OCI-LY1 (cell line): ENCODE measurements at regions not wholly inside any gene's neighbourhood (a gene's known extent, or its start where the extent isn't known, plus 50 kb on each side); places are given as distances from the start of the nearest gene placed in this dataset.

Source experiments
- H2AFZ ChIP-seq: fragments of 200-600 bp; sonication (generic), shearing (Covaris generic); 2 replicates; pipeline ENCODE4 v1.6.0; 2014; ENCODE audit warnings: antibody characterized with exemption, mild to moderate bottlenecking, low read length
- H3F3A ChIP-seq: fragments of 200-600 bp; sonication (generic), shearing (Covaris generic); 2 replicates; pipeline ENCODE4 v1.6.0; 2014; ENCODE audit warnings: mild to moderate bottlenecking, antibody characterized with exemption, low read length, moderate library complexity; ENCODE audit not compliant: insufficient read depth
- H3K27ac ChIP-seq: fragments of 200-600 bp; sonication (generic); 2 replicates; pipeline ENCODE4 v1.5.1; 2014; ENCODE audit warnings: low read length, mixed run types, mild to moderate bottlenecking, low read depth; ENCODE audit not compliant: poor library complexity, severe bottlenecking
- H3K27me3 ChIP-seq: fragments of 200-600 bp; sonication (generic); 2 replicates; pipeline ENCODE4 v1.6.0; 2014; ENCODE audit warnings: antibody characterized with exemption, mild to moderate bottlenecking, low read length, moderate library complexity; ENCODE audit not compliant: insufficient read depth
- H3K36me3 ChIP-seq: fragments of 200-600 bp; sonication (generic); 2 replicates; pipeline ENCODE4 v1.6.1; 2014; ENCODE audit warnings: mild to moderate bottlenecking, antibody characterized with exemption, low read length, moderate library complexity, mixed read lengths; ENCODE audit not compliant: insufficient read depth
- H3K4me1 ChIP-seq: fragments of 200-600 bp; sonication (generic); 2 replicates; pipeline ENCODE4 v1.5.1; 2014; ENCODE audit warnings: mild to moderate bottlenecking, low read length, moderate library complexity; ENCODE audit not compliant: insufficient read depth, severe bottlenecking
- H3K4me2 ChIP-seq: fragments of 200-600 bp; sonication (generic), shearing (Covaris generic); 2 replicates; pipeline ENCODE4 v1.6.1; 2014; ENCODE audit warnings: low read length
- H3K4me3 ChIP-seq: fragments of 200-600 bp; sonication (generic); 2 replicates; pipeline ENCODE4 v1.5.1; 2014; ENCODE audit warnings: low read length, low read depth, mild to moderate bottlenecking, mixed read lengths; ENCODE audit not compliant: poor library complexity, severe bottlenecking
- H3K79me2 ChIP-seq: fragments of 200-600 bp; shearing (Covaris generic); 2 replicates; pipeline ENCODE4 v1.6.1; 2016; ENCODE audit warnings: mixed run types, low read length, mixed read lengths; ENCODE audit not compliant: insufficient read depth
- H3K9ac ChIP-seq: fragments of 200-600 bp; sonication (generic), shearing (Covaris generic); 2 replicates; pipeline ENCODE4 v1.6.1; 2014; ENCODE audit warnings: mild to moderate bottlenecking, low read length, mixed read lengths
- H3K9me2 ChIP-seq: fragments of 200-600 bp; sonication (generic), shearing (Covaris generic); 2 replicates; pipeline ENCODE4 v1.6.1; 2014; ENCODE audit warnings: low read depth, mild to moderate bottlenecking, low read length, mixed read lengths
- H3K9me3 ChIP-seq: fragments of 200-600 bp; shearing (Covaris generic); 2 replicates; pipeline ENCODE4 v1.6.1; 2014; ENCODE audit warnings: low read length, mixed read lengths
- H4K20me1 ChIP-seq: fragments of 200-600 bp; sonication (generic), shearing (Covaris generic); 2 replicates; pipeline ENCODE4 v1.6.0; 2016; ENCODE audit warnings: mild to moderate bottlenecking, low read length; ENCODE audit not compliant: insufficient read depth
- EZH2 ChIP-seq: fragments of 200-600 bp; sonication (generic), shearing (Covaris generic); IDR thresholded peaks from 2 replicates; pipeline ENCODE4 v1.8.0; 2017; ENCODE audit warnings: borderline replicate concordance, mixed run types, mild to moderate bottlenecking, antibody characterized with exemption, low read length, moderate library complexity, mixed read lengths
- TF ChIP-seq, protein P1 (sequence below): fragments of 200-600 bp; sonication (generic), shearing (Covaris generic); IDR thresholded peaks from 2 replicates; pipeline ENCODE4 v1.5.1; 2017; ENCODE audit warnings: mild to moderate bottlenecking, antibody characterized with exemption, low read length, moderate library complexity, mixed read lengths

DNA sequence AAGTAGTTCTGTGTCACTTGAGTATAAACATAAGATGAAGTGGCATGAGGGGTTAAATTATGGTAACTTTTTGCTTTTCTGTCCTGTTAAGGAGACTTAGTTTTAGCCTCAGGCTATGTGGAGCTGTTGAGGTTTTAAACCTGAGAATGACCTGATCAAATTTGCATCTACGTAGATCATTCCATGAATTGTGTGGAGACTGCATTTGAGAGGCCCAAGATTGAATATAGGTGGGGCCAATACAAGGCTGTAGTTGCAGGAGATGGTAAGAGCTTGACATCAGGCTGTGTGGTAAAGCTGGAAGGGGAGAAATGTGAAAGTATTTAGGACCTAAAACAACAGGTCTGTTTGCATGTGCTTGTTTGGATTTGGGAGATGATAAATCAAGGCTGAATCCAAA, 249.5 kb downstream of the SLC16A7 start:
- Histone ChIP-seq H2AFZ (no peak overlapping the region), H4K20me1 (no peaks in the 10 kb centered on the region), H3K27me3 (no peaks in the 10 kb centered on the region), H3K9me2 (no peaks in the 10 kb centered on the region), H3K9ac (no peak overlapping the region), H3K4me1 (no peaks in the 10 kb centered on the region), H3F3A (no peaks in the 10 kb centered on the region), H3K27ac (no peak overlapping the region), H3K36me3 (no peaks in the 10 kb centered on the region), H3K4me3 (no peak overlapping the region), H3K4me2 (no peak overlapping the region), H3K79me2 (no peaks in the 10 kb centered on the region), H3K9me3 (no peaks in the 10 kb centered on the region)
- TF ChIP-seq EZH2, result no peak
- TF ChIP-seq, protein P1, sequence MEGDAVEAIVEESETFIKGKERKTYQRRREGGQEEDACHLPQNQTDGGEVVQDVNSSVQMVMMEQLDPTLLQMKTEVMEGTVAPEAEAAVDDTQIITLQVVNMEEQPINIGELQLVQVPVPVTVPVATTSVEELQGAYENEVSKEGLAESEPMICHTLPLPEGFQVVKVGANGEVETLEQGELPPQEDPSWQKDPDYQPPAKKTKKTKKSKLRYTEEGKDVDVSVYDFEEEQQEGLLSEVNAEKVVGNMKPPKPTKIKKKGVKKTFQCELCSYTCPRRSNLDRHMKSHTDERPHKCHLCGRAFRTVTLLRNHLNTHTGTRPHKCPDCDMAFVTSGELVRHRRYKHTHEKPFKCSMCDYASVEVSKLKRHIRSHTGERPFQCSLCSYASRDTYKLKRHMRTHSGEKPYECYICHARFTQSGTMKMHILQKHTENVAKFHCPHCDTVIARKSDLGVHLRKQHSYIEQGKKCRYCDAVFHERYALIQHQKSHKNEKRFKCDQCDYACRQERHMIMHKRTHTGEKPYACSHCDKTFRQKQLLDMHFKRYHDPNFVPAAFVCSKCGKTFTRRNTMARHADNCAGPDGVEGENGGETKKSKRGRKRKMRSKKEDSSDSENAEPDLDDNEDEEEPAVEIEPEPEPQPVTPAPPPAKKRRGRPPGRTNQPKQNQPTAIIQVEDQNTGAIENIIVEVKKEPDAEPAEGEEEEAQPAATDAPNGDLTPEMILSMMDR, result no peak

DNA sequence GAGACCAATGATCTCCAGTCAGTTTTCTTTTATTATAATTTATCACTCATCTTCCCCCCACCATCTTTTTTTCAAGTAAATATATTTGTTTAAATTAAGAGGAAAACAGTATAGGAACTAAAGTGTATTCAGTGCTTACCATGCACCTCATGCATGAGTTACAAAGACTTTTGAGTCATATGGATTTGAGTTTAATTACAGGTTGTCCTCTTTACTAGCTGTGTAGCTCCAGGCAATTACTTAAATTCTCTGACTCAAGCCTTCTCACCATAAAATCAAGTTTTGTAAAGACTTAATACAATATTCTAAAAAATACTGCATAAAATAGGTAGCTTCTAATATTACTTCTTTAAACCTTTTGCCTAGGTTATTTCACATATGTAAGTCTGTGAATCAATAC, 251.3 kb downstream of the SLC16A7 start:
- H3F3A ChIP-seq, result no peaks in the 10 kb centered on the region
- no peak overlapping the region for H3K27ac ChIP-seq
- H3K4me1 ChIP-seq, result no peaks in the 10 kb centered on the region
- H3K36me3 ChIP-seq, result no peaks in the 10 kb centered on the region
- no peak overlapping the region for H3K4me2 ChIP-seq
- H2AFZ ChIP-seq, result no peak overlapping the region
- H4K20me1 ChIP-seq, result no peaks in the 10 kb centered on the region
- no peaks in the 10 kb centered on the region for H3K27me3 ChIP-seq
- H3K9me3 ChIP-seq, result no peaks in the 10 kb centered on the region
- no peak for TF ChIP-seq EZH2
- TF ChIP-seq, protein P1, result no peak
- H3K9me2 ChIP-seq, result no peaks in the 10 kb centered on the region
- H3K4me3 ChIP-seq, result no peak overlapping the region
- no peak overlapping the region for H3K9ac ChIP-seq
- no peaks in the 10 kb centered on the region for H3K79me2 ChIP-seq

DNA sequence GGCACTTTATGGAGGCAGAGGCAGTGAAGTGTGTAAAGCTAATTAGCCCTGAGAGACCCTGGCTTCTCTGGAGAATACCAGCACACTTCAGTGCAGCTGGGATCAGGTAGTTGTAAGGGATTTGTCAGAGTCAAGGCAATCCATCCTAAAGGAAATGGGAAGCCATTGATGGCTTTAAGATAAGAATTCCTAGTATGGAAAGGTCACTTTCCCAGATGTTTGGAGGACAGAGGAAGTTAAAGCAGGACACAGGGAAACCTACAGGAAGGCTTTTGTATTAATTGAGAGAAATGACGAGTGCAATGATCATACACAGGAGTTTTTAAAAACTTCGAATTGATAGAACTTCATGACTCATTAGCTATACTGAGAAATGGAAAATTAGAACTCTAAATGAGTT, 254.4 kb downstream of the SLC16A7 start:
- Histone ChIP-seq H3K4me2 (no peak overlapping the region), H3K4me1 (no peaks in the 10 kb centered on the region), H3F3A (no peaks in the 10 kb centered on the region), H3K27ac (no peak overlapping the region), H3K9me3 (no peaks in the 10 kb centered on the region), H3K36me3 (no peaks in the 10 kb centered on the region), H3K4me3 (no peak overlapping the region), H3K9me2 (no peaks in the 10 kb centered on the region), H3K9ac (no peak overlapping the region), H4K20me1 (no peaks in the 10 kb centered on the region), H2AFZ (no peak overlapping the region), H3K79me2 (no peaks in the 10 kb centered on the region), H3K27me3 (no peaks in the 10 kb centered on the region)
- TF ChIP-seq EZH2, result no peak
- TF ChIP-seq, protein P1, result no peak
